ENCODE measurements at regions not wholly inside any gene's neighbourhood (a gene's known extent, or its start where the extent isn't known, plus 50 kb on each side); places are given as distances from the start of the nearest gene placed in this dataset.
"Not testable (repeated sequence)": the region's sequence is repeated elsewhere in the genome, so short reads cannot be mapped to it uniquely, and the experiment has no call there.

DNA sequence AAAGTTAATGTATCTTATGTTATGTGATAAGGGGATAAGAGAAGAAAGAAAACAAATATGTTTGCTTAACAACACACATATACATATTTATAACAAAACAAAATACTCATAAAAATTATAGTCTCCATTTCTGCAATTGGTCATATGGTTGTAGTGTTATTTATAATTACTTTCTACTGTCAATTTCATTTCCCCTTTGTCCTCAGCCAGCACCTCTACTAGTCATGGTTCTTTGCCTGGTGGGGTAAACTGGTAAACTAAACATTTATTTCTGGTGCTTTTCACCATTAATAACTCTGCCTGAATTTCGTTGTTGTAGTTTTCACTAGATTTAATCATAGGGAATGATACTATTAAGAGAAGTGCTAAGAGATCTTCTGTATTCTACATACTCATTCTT lies 88.0 kb upstream of the ALCAM start:
- DNase-seq, result no peak

GRCh38 chr3:105281989-105282388 lies 84.7 kb upstream of the ALCAM start:
- DNase-seq, result no peak

GRCh38 chr3:105284876-105285275 lies 81.8 kb upstream of the ALCAM start:
- DNase-seq, result no peak

- DNase-seq, result no peak
Observed at GRCh38 chr3:105285653-105286241, 81.0 kb upstream of the ALCAM start.

DNA sequence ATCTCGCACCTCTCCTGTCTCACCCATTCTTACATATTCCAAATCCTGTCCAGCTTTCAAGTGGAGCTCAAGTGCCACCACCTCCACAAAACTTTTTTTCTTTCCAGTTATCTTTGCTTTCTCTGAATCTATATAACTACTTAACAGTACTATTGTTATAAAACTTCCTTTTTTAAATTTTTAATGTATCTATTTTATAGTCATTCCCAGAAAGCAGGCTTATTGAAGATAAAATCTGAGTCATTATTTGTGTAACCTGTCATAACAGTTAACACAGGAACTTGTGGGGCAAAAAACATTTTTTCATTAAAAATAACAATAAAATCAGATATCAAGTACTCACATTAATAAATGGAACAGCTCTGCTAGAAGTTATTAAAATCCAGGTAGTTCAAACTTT lies 73.3 kb upstream of the ALCAM start:
- no peak for DNase-seq

- DNase-seq, result not testable (repeated sequence)
Observed at GRCh38 chr3:105296182-105296822, 70.4 kb upstream of the ALCAM start.

GRCh38 chr3:105304487-105304886 lies 62.2 kb upstream of the ALCAM start:
- DNase-seq, result no peak

GRCh38 chr3:105315144-105315543 lies 51.6 kb upstream of the ALCAM start:
- no peak for DNase-seq

- DNase-seq, result no peak
Observed at GRCh38 chr3:105315815-105316214, 50.9 kb upstream of the ALCAM start.

DNA sequence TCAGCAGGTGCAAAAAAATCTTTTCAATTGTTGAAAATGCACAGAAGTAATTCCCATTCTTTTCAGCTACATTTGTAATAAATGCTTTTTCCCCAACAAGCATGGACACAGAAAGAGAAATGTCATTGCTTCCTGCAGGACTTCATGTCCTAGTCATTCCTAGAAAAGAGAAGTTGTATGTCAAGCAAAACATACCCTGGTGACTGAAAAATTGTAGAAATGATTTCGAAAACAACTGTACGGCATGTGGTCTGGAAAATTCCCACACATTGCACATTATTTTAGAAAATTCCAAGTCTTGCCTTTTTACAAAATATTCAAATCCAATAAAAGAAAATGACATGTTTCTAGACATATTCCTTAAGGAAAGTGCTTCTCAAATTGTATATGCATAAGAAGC lies 50.4 kb upstream of the ALCAM start:
- no peak for DNase-seq
